ENCODE measurements at regions not wholly inside any gene's neighbourhood (a gene's known extent, or its start where the extent isn't known, plus 50 kb on each side); places are given as distances from the start of the nearest gene placed in this dataset.

- no peak for DNase-seq (ENCODE audit: low spot score)
These were observed 184.0 kb upstream of the BCL6 start for GRCh38 chr3:187929112-187929816.

- DNase-seq (ENCODE audit: low spot score) = no peak
These were observed 184.8 kb upstream of the BCL6 start for GRCh38 chr3:187930021-187930420.

GRCh38 chr3:187931101-187931500, 185.8 kb upstream of the BCL6 start:
- no peak for DNase-seq (ENCODE audit: low spot score)

GRCh38 chr3:187931770-187932278, 186.6 kb upstream of the BCL6 start:
- DNase-seq (ENCODE audit: low spot score) = no peak

DNA sequence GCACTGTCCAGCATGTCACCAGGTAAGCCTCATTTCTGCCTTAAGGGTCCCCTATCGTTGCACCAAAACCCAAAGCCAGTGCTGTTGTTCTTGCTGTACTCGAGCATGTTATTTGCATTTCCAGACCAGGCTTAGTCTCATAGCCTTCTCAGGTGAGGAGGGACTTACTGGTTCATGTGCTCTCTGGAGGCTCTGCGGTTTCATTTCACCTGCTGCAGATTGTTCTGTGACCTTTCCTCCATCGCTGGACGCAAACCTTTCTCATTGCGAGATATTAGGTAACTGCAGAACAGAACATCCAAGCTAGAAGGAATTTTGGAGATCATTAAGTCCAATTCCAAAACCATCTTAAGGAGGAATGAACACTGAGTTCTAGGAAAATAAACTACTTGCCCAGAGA, 187.3 kb upstream of the BCL6 start:
- peak; percentile 56 for DNase-seq (ENCODE audit: low spot score)

DNA sequence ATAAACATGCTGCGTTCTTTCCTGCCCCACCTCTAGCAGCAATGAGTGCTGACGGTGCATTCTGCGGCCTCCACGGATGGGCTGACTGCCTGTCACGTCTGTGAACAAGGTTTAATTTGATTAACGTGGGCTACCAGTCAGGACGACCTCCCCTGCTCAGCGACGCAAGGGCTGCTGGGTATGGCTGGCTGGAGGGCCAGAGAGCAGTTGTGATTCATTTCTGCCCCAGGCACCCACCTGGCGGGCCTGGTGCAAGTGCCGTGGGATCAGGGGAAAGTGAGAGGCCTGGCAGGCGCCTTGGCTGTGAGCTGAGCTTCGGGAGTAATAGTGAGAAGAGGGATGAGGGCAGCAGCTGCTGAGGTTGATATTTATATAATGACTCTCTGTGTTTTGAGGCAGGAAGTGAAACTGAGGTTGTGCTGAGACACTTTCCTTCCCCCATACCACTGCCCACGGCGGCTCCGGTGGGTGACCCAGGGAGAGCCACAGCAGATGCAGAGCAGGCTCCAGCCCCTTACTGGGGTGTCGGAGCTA, 190.4 kb upstream of the BCL6 start:
- no peak for DNase-seq (ENCODE audit: low spot score)

DNA sequence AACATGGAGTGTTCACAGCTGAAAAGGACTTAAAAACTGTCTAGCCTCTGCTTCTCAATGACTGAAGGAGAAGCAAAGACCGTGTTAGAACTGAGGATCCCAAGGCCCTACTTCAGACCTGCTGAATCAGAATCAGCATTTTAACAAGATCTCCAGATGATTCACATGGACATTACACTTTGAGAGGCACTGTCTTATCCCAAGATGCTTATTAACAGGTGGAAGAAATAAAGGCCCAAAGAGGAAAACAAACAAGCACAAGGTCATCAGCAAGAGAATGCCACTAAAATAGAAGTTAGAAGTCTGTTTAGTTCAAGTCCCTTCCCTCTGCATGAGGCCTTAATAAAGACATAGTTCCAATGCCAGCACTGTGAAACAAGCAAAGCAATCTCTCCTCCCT, 191.4 kb upstream of the BCL6 start:
- no peak for DNase-seq (ENCODE audit: low spot score)

DNA sequence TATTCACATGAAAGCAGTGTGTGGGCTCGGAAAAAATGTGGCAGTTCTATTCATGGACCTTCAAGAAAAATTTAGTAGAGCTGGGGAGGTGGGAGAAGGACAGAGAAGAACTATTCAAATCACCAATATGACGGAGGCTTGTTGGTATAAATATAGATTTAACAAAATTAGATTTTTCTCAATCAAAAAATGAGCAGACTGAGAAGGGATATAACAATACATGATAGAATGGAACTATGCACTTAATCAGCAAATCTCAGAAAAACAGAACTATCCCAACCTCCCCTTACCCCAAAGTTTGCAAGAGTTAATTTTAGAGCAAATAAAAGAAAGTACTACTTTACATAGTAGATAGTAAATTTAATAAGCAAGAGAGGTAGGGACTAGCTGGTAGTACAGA, 194.6 kb upstream of the BCL6 start:
- no peak for DNase-seq (ENCODE audit: low spot score)

GRCh38 chr3:187941135-187941847, 196.0 kb upstream of the BCL6 start:
- no peak for DNase-seq (ENCODE audit: low spot score)

DNA sequence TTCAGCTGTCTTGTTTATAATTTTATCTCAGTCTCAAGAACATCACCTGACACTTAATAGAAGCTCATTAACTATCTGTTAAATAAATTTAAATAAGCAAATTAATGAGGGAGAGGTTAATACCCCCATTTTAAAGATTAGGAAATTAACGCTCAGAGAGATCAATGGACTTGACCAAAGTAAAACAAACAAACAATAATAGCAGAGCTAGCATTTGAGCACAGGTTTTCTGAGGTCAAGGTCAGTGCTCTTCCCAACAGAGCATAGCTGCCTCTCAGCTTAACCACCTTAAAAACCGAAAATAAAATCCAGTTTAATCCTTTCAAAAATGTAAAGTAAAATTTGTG, 196.6 kb upstream of the BCL6 start:
- no peak for DNase-seq (ENCODE audit: low spot score)

DNA sequence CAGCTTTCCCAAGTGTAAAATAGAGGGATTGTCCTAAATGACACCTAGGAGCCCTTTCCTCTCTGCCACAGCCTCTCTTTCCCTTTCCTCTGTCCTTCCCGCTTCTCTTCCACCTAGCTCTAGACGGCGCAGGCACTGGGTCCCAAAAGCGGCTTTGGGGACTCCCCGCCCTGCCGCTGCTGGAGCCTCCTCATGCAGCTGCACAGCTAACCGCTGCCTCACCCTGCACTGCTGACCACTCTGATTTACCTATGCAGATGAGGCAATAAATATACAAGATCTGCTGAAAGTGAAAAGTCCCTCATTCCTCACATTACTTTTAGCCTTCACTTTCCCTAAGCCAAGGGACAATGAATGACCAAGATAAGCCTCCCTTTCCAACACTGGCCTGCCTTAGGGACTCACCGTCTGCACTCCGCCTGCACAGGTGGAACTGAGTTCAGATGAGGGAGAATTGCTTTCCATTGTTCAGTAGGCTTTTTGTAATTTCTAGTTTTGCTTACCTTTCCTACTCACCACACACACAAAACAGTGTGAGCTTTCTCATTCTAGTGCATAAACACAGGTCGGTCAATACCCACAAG, 197.5 kb upstream of the BCL6 start:
- no peak for DNase-seq (ENCODE audit: low spot score)

GRCh38 chr3:187943677-187944389, 198.6 kb upstream of the BCL6 start:
- no peak for DNase-seq (ENCODE audit: low spot score)

- no peak for DNase-seq (ENCODE audit: low spot score)
These were observed 199.3 kb upstream of the BCL6 start for GRCh38 chr3:187944390-187945179.

GRCh38 chr3:187945374-187945773, 200.1 kb upstream of the BCL6 start:
- no peak for DNase-seq (ENCODE audit: low spot score)

GRCh38 chr3:187946163-187946691, 201.0 kb upstream of the BCL6 start:
- no peak for DNase-seq (ENCODE audit: low spot score)

DNA sequence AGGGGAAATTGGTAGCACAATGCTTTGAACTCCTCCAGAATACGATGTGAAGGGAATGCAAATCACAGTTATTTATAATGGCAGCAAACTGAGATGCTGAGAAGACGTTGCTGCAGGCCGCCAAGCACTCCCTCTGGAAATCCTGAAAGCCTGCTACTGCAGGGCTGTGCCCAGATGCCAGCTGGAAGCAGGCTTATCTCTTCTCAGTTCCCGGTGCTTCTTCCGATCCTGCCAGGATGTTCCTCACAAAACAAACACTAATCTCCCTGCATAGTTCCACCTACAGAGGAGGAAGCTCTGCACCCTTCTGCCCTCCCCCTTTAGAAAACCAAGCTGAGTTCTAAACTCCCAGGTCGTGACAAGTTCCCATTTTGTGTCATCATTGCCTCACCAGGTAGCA, 201.7 kb upstream of the BCL6 start:
- no peak for DNase-seq (ENCODE audit: low spot score)

GRCh38 chr3:187947927-187948682, 202.8 kb upstream of the BCL6 start:
- no peak for DNase-seq (ENCODE audit: low spot score)

- DNase-seq (ENCODE audit: low spot score) = no peak
These were observed 204.0 kb upstream of the BCL6 start for GRCh38 chr3:187949093-187949820.

DNA sequence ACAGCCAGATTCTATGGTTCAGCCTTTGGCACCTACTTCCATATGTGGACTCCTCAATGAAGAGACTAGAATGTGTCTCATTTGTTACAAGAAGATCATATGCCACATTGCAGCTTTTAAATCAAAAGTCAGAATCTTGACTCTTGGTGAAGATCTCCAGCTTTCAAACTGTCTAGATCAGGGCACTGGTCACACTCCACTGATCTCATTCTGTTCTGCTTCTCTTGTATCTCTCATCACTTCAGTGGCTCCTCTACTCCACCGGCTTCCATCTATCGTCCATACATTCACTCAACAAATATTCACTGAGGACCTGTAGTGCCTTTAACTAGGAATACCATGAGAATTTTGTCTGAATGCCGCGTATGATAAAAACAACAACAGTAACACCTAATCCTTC, 203.3 kb upstream of the LPP start:
- no peak for DNase-seq (ENCODE audit: low spot score)
